ENCODE measurements at regions not wholly inside any gene's neighbourhood (a gene's known extent, or its start where the extent isn't known, plus 50 kb on each side); places are given as distances from the start of the nearest gene placed in this dataset.
A peak's percentile ranks its signal among the peaks of the same experiment; 100 is the strongest.

GRCh38 chr7:20270371-20270770 lies 53.2 kb upstream of the MACC1 start:
- CTCF ChIA-PET = no interaction called here
- POLR2A ChIA-PET (ENCODE audit: unreplicated experiment) = no interaction called here

GRCh38 chr7:20270867-20271266 lies 53.7 kb upstream of the MACC1 start:
- TF ChIP-seq, protein P1, sequence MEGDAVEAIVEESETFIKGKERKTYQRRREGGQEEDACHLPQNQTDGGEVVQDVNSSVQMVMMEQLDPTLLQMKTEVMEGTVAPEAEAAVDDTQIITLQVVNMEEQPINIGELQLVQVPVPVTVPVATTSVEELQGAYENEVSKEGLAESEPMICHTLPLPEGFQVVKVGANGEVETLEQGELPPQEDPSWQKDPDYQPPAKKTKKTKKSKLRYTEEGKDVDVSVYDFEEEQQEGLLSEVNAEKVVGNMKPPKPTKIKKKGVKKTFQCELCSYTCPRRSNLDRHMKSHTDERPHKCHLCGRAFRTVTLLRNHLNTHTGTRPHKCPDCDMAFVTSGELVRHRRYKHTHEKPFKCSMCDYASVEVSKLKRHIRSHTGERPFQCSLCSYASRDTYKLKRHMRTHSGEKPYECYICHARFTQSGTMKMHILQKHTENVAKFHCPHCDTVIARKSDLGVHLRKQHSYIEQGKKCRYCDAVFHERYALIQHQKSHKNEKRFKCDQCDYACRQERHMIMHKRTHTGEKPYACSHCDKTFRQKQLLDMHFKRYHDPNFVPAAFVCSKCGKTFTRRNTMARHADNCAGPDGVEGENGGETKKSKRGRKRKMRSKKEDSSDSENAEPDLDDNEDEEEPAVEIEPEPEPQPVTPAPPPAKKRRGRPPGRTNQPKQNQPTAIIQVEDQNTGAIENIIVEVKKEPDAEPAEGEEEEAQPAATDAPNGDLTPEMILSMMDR (conservative IDR thresholded peaks at IDR 0.05) = no peak
- TF ChIP-seq EZH2 (IDR thresholded peaks at IDR 0.05; ENCODE audit: low read depth) = no peak
- Histone ChIP-seq H3K9me3 (ENCODE audit: insufficient read depth, low read depth) (no peaks in the 10 kb centered on the region; the same call in 1 of the 2 replicates), H3K4me2 (no peak overlapping the region), H3F3A (ENCODE audit: insufficient read depth, low read depth) (no peaks in the 10 kb centered on the region), H2AFZ (no peak overlapping the region), H3K27ac (no peak overlapping the region), H3K4me3 (no peak overlapping the region), H3K79me2 (ENCODE audit: low read depth) (no peaks in the 10 kb centered on the region), H3K4me1 (replicated peaks; ENCODE audit: insufficient read depth) (peaks cover 5% of the 10 kb centered on the region; the same call in 1 of the 2 replicates), H3K27me3 (ENCODE audit: insufficient read depth, low read depth) (no peaks in the 10 kb centered on the region), H4K20me1 (ENCODE audit: insufficient read depth) (no peaks in the 10 kb centered on the region), H3K36me3 (ENCODE audit: low read depth) (no peaks in the 10 kb centered on the region), H3K9me2 (ENCODE audit: insufficient read depth) (no peaks in the 10 kb centered on the region)
- POLR2A ChIA-PET (ENCODE audit: unreplicated experiment) = interaction anchor here (0.5 kb wide), 1 partner anchor 54 kb away, joined by 3 read pairs; the partner anchor contains the start of gene MACC1
- CTCF ChIA-PET = no interaction called here
- intact Hi-C loops (cut with micrococcal nuclease; ENCODE audit: unreplicated experiment) = no loop called here
- no peak for DNase-seq
- no TSS peak for BruUV-seq (replicated peaks)

More at GRCh38 chr7:20270371-20270770, 53.2 kb upstream of the MACC1 start:
- no peaks in the 10 kb centered on the region for H3F3A ChIP-seq (ENCODE audit: insufficient read depth, low read depth)
- peak overlapping the region; percentile 0; the same call in 1 of the 2 replicates for H2AFZ ChIP-seq
- no peaks in the 10 kb centered on the region for H3K27me3 ChIP-seq (ENCODE audit: insufficient read depth, low read depth)
- no peak overlapping the region for H3K27ac ChIP-seq
- peaks cover 5% of the 10 kb centered on the region; the same call in 1 of the 2 replicates for H3K4me1 ChIP-seq (replicated peaks; ENCODE audit: insufficient read depth)
- no peak overlapping the region for H3K4me2 ChIP-seq
- H3K36me3 ChIP-seq (ENCODE audit: low read depth) = no peaks in the 10 kb centered on the region
- TF ChIP-seq EZH2 (IDR thresholded peaks at IDR 0.05; ENCODE audit: low read depth) = no peak
- TF ChIP-seq, protein P1 (conservative IDR thresholded peaks at IDR 0.05) = no peak
- H3K9me2 ChIP-seq (ENCODE audit: insufficient read depth) = no peaks in the 10 kb centered on the region
- DNase-seq = no peak
- intact Hi-C loops (cut with micrococcal nuclease; ENCODE audit: unreplicated experiment) = no loop called here
- no peaks in the 10 kb centered on the region for H3K79me2 ChIP-seq (ENCODE audit: low read depth)
- no peak overlapping the region for H3K4me3 ChIP-seq
- BruUV-seq (replicated peaks) = no TSS peak
- H4K20me1 ChIP-seq (ENCODE audit: insufficient read depth) = no peaks in the 10 kb centered on the region
- H3K9me3 ChIP-seq (ENCODE audit: insufficient read depth, low read depth) = no peaks in the 10 kb centered on the region; the same call in 1 of the 2 replicates

- no peak for TF ChIP-seq EZH2 (IDR thresholded peaks at IDR 0.05; ENCODE audit: low read depth)
- TF ChIP-seq, protein P1 (conservative IDR thresholded peaks at IDR 0.05) = no peak
- BruUV-seq (replicated peaks) = no TSS peak
- H2AFZ ChIP-seq = no peak overlapping the region
Measured at GRCh38 chr7:20275637-20276036, 55.1 kb upstream of the ITGB8 start.

More at GRCh38 chr7:20275637-20276036, 55.1 kb upstream of the ITGB8 start:
- intact Hi-C loops (cut with micrococcal nuclease; ENCODE audit: unreplicated experiment) = no loop called here
- CTCF ChIA-PET = interaction anchor here (0.6 kb wide), 1 partner anchor 518 kb away, joined by 4 read pairs; no protein-coding TSS in a partner anchor
- H3K4me2 ChIP-seq = no peak overlapping the region
- no peaks in the 10 kb centered on the region for H4K20me1 ChIP-seq (ENCODE audit: insufficient read depth)
- no peak overlapping the region for H3K4me3 ChIP-seq
- no peaks in the 10 kb centered on the region for H3K27me3 ChIP-seq (ENCODE audit: insufficient read depth, low read depth)
- H3K79me2 ChIP-seq (ENCODE audit: low read depth) = no peaks in the 10 kb centered on the region
- POLR2A ChIA-PET (ENCODE audit: unreplicated experiment) = no interaction called here
- H3K9me3 ChIP-seq (ENCODE audit: insufficient read depth, low read depth) = no peaks in the 10 kb centered on the region
- H3F3A ChIP-seq (ENCODE audit: insufficient read depth, low read depth) = peaks cover 7% of the 10 kb centered on the region; the same call in 1 of the 2 replicates
- H3K36me3 ChIP-seq (ENCODE audit: low read depth) = no peaks in the 10 kb centered on the region
- H3K9me2 ChIP-seq (ENCODE audit: insufficient read depth) = no peaks in the 10 kb centered on the region
- DNase-seq = no peak
- no peak overlapping the region for H3K27ac ChIP-seq
- H3K4me1 ChIP-seq (replicated peaks; ENCODE audit: insufficient read depth) = no peaks in the 10 kb centered on the region
